H1 (cell line): ENCODE measurements at regions not wholly inside any gene's neighbourhood (a gene's known extent, or its start where the extent isn't known, plus 50 kb on each side); places are given as distances from the start of the nearest gene placed in this dataset. TPM values are rescaled to one million over a fixed set of nuclear protein-coding genes. Genes with fewer than 3 reads are reported as not detected.

Experiments used
- ATF3 ChIP-seq: IDR thresholded peaks from 2 replicates; pipeline ENCODE4 v1.6.1; 2011; ENCODE audit warnings: low read depth, mild to moderate bottlenecking, low read length; ENCODE audit not compliant: insufficient read depth
- KDM1A ChIP-seq: fragments of 200-600, 300-600 bp; sonication (generic); IDR thresholded peaks from 2 replicates; pipeline ENCODE4 v1.7.1; 2016; ENCODE audit warnings: mild to moderate bottlenecking, low read length, borderline replicate concordance
- NANOG ChIP-seq: IDR thresholded peaks from 2 replicates; pipeline ENCODE4 v1.6.1; 2011; ENCODE audit warnings: low read length, low read depth, mild to moderate bottlenecking, inconsistent platforms; ENCODE audit not compliant: insufficient read depth, poor library complexity, severe bottlenecking
- microRNA-seq, 2 experiments: library from miRNA; unstranded; fragments of <30 nt; microRNA quantifications; one replicate each; pipeline versions ENCODE4 to v1.2.0, GENCODE V29; 2016 to 2020; ENCODE audit warnings: borderline microRNAs expressed in 2 of 2, borderline number of aligned reads in 2 of 2, borderline replicate concordance in 1 of 2
- small RNA-seq: library from polyadenylated mRNA; stranded (forward); fragments of <200 nt; extraction: miRNeasy Mini kit (QIAGEN cat#:217004); gene quantifications from one replicate; pipeline ENCODE3, GENCODE V24; 2013; ENCODE audit not compliant: insufficient read depth

DNA sequence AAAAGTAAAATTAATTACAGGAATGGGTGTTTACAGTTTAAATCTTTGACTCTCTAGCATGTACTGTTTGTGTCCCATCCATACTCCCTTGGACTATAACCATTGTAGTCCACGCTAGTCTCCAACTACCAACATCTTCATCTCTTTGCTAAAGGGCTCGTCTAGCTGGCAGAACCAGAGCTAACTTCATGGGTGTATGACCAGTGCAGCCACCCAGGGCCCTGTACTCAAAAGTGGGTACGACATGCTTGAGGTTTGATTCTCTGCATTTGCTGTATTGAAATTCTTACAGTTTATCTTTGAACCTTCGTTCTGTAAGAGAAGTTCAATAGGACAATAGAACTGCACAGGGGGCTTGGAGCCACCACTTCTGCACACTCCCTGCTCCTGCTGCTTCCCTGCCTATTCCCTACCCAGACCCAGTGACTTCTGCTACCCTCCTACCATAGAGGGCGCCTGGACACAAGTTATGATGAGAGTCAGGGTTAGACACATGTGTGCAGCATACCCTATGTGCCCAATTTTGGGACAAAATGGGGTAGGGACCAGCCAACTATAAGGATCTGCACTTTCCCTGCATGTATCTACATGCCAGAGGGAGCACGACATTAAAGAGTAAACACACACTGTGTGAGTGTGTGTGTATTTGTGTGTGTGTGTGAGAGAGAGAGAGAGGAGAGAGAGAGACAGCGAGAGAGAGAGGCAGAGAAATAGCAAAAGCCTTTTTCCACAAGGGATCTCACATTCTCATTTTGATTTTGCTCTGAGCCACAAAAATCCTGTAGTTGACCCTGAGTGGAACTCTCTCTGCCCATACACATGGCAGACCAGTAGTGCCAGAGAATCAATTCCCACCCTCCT lies 59.0 kb upstream of the NECTIN3 start (continued):
- TF ChIP-seq ATF3 (no peak), NANOG (no peak), KDM1A (no peak)

Small RNA genes lying in the stretch of these regions (microRNA-seq; reads per million reads assigned to microRNA genes)
- gene MIR4445, result 0 reads per million in 2 experiments

Small RNA genes lying in the stretch of these regions (small RNA-seq; reads per million reads assigned to genes)
- gene AC078918.1 (not detected), gene MIR4445 (not detected), gene RF00019 (not detected), gene RNU6ATAC15P (not detected)
